ENCODE measurements at regions not wholly inside any gene's neighbourhood (a gene's known extent, or its start where the extent isn't known, plus 50 kb on each side); places are given as distances from the start of the nearest gene placed in this dataset.

- no peak overlapping the region for H3K9ac ChIP-seq (ENCODE audit: low read depth in 1 of 2, low read length in 2 of 2)
- H3K27ac ChIP-seq (ENCODE audit: low read depth in 2 of 2, low read length in 2 of 2) = no peak overlapping the region
- H3K27me3 ChIP-seq (ENCODE audit: control insufficient read depth in 2 of 2, insufficient read depth in 2 of 2, low read length in 2 of 2) = peaks cover 0 to 6% of the 10 kb centered on the region in 2 donors
- H3K4me3 ChIP-seq (ENCODE audit: low read length in 2 of 2) = no peak overlapping the region
- no peaks in the 10 kb centered on the region for H3K9me3 ChIP-seq (ENCODE audit: control insufficient read depth in 2 of 2, low read length in 2 of 2)
- no peaks in the 10 kb centered on the region for H3K4me1 ChIP-seq (ENCODE audit: control insufficient read depth in 2 of 2, insufficient read depth in 2 of 2, low read length in 2 of 2)
- H3K36me3 ChIP-seq (ENCODE audit: control insufficient read depth in 2 of 2, insufficient read depth in 2 of 2, low read length in 2 of 2) = no peaks in the 10 kb centered on the region
These were observed 303.6 kb downstream of the MATN1 start for GRCh38 chr1:30419831-30420230.

- Histone ChIP-seq H3K9ac (ENCODE audit: low read depth in 1 of 2, low read length in 2 of 2) (no peak overlapping the region), H3K9me3 (ENCODE audit: control insufficient read depth in 2 of 2, low read length in 2 of 2) (no peaks in the 10 kb centered on the region), H3K4me3 (ENCODE audit: low read length in 2 of 2) (no peak overlapping the region), H3K36me3 (ENCODE audit: control insufficient read depth in 2 of 2, insufficient read depth in 2 of 2, low read length in 2 of 2) (no peaks in the 10 kb centered on the region), H3K4me1 (ENCODE audit: control insufficient read depth in 2 of 2, insufficient read depth in 2 of 2, low read length in 2 of 2) (no peaks in the 10 kb centered on the region), H3K27me3 (ENCODE audit: control insufficient read depth in 2 of 2, insufficient read depth in 2 of 2, low read length in 2 of 2) (peaks cover 0 to 6% of the 10 kb centered on the region in 2 donors), H3K27ac (ENCODE audit: low read depth in 2 of 2, low read length in 2 of 2) (no peak overlapping the region)
These were observed 304.3 kb downstream of the MATN1 start for GRCh38 chr1:30418939-30419720.

GRCh38 chr1:30418061-30418938 lies 305.1 kb downstream of the MATN1 start:
- H3K27me3 ChIP-seq (ENCODE audit: control insufficient read depth in 2 of 2, insufficient read depth in 2 of 2, low read length in 2 of 2) = peaks cover 0 to 6% of the 10 kb centered on the region in 2 donors
- H3K9me3 ChIP-seq (ENCODE audit: control insufficient read depth in 2 of 2, low read length in 2 of 2) = no peaks in the 10 kb centered on the region
- no peaks in the 10 kb centered on the region for H3K36me3 ChIP-seq (ENCODE audit: control insufficient read depth in 2 of 2, insufficient read depth in 2 of 2, low read length in 2 of 2)
- H3K4me1 ChIP-seq (ENCODE audit: control insufficient read depth in 2 of 2, insufficient read depth in 2 of 2, low read length in 2 of 2) = no peaks in the 10 kb centered on the region
- H3K27ac ChIP-seq (ENCODE audit: low read depth in 2 of 2, low read length in 2 of 2) = no peak overlapping the region
- no peak overlapping the region for H3K4me3 ChIP-seq (ENCODE audit: low read length in 2 of 2)
- no peak overlapping the region for H3K9ac ChIP-seq (ENCODE audit: low read depth in 1 of 2, low read length in 2 of 2)

- H3K9ac ChIP-seq (ENCODE audit: low read depth in 1 of 2, low read length in 2 of 2) = no peak overlapping the region
- H3K4me1 ChIP-seq (ENCODE audit: control insufficient read depth in 2 of 2, insufficient read depth in 2 of 2, low read length in 2 of 2) = no peaks in the 10 kb centered on the region
- H3K27me3 ChIP-seq (ENCODE audit: control insufficient read depth in 2 of 2, insufficient read depth in 2 of 2, low read length in 2 of 2) = peaks cover 0 to 6% of the 10 kb centered on the region in 2 donors
- no peaks in the 10 kb centered on the region for H3K36me3 ChIP-seq (ENCODE audit: control insufficient read depth in 2 of 2, insufficient read depth in 2 of 2, low read length in 2 of 2)
- no peak overlapping the region for H3K27ac ChIP-seq (ENCODE audit: low read depth in 2 of 2, low read length in 2 of 2)
- no peak overlapping the region for H3K4me3 ChIP-seq (ENCODE audit: low read length in 2 of 2)
- no peaks in the 10 kb centered on the region for H3K9me3 ChIP-seq (ENCODE audit: control insufficient read depth in 2 of 2, low read length in 2 of 2)
These were observed 305.7 kb downstream of the MATN1 start for GRCh38 chr1:30417701-30418046.

GRCh38 chr1:30417001-30417700 lies 306.2 kb downstream of the MATN1 start:
- no peak overlapping the region for H3K9ac ChIP-seq (ENCODE audit: low read depth in 1 of 2, low read length in 2 of 2)
- peaks cover 0 to 6% of the 10 kb centered on the region in 2 donors for H3K27me3 ChIP-seq (ENCODE audit: control insufficient read depth in 2 of 2, insufficient read depth in 2 of 2, low read length in 2 of 2)
- no peak overlapping the region for H3K4me3 ChIP-seq (ENCODE audit: low read length in 2 of 2)
- H3K4me1 ChIP-seq (ENCODE audit: control insufficient read depth in 2 of 2, insufficient read depth in 2 of 2, low read length in 2 of 2) = no peaks in the 10 kb centered on the region
- no peaks in the 10 kb centered on the region for H3K9me3 ChIP-seq (ENCODE audit: control insufficient read depth in 2 of 2, low read length in 2 of 2)
- H3K36me3 ChIP-seq (ENCODE audit: control insufficient read depth in 2 of 2, insufficient read depth in 2 of 2, low read length in 2 of 2) = no peaks in the 10 kb centered on the region
- H3K27ac ChIP-seq (ENCODE audit: low read depth in 2 of 2, low read length in 2 of 2) = no peak overlapping the region

GRCh38 chr1:30416221-30416820 lies 307.1 kb downstream of the MATN1 start:
- H3K9ac ChIP-seq (ENCODE audit: low read depth in 1 of 2, low read length in 2 of 2) = no peak overlapping the region
- H3K4me3 ChIP-seq (ENCODE audit: low read length in 2 of 2) = no peak overlapping the region
- peaks cover 0 to 5% of the 10 kb centered on the region in 2 donors for H3K27me3 ChIP-seq (ENCODE audit: control insufficient read depth in 2 of 2, insufficient read depth in 2 of 2, low read length in 2 of 2)
- no peaks in the 10 kb centered on the region for H3K9me3 ChIP-seq (ENCODE audit: control insufficient read depth in 2 of 2, low read length in 2 of 2)
- H3K4me1 ChIP-seq (ENCODE audit: control insufficient read depth in 2 of 2, insufficient read depth in 2 of 2, low read length in 2 of 2) = no peaks in the 10 kb centered on the region
- no peaks in the 10 kb centered on the region for H3K36me3 ChIP-seq (ENCODE audit: control insufficient read depth in 2 of 2, insufficient read depth in 2 of 2, low read length in 2 of 2)
- H3K27ac ChIP-seq (ENCODE audit: low read depth in 2 of 2, low read length in 2 of 2) = no peak overlapping the region

GRCh38 chr1:30415171-30415940 lies 308.0 kb downstream of the MATN1 start:
- Histone ChIP-seq H3K27me3 (ENCODE audit: control insufficient read depth in 2 of 2, insufficient read depth in 2 of 2, low read length in 2 of 2) (peaks cover 0 to 2% of the 10 kb centered on the region in 2 donors), H3K4me3 (ENCODE audit: low read length in 2 of 2) (no peak overlapping the region), H3K27ac (ENCODE audit: low read depth in 2 of 2, low read length in 2 of 2) (no peak overlapping the region), H3K36me3 (ENCODE audit: control insufficient read depth in 2 of 2, insufficient read depth in 2 of 2, low read length in 2 of 2) (no peaks in the 10 kb centered on the region), H3K9ac (ENCODE audit: low read depth in 1 of 2, low read length in 2 of 2) (no peak overlapping the region), H3K4me1 (ENCODE audit: control insufficient read depth in 2 of 2, insufficient read depth in 2 of 2, low read length in 2 of 2) (no peaks in the 10 kb centered on the region), H3K9me3 (ENCODE audit: control insufficient read depth in 2 of 2, low read length in 2 of 2) (no peaks in the 10 kb centered on the region)

GRCh38 chr1:30414851-30415165 lies 308.6 kb downstream of the MATN1 start:
- Histone ChIP-seq H3K27me3 (ENCODE audit: control insufficient read depth in 2 of 2, insufficient read depth in 2 of 2, low read length in 2 of 2) (no peaks in the 10 kb centered on the region), H3K36me3 (ENCODE audit: control insufficient read depth in 2 of 2, insufficient read depth in 2 of 2, low read length in 2 of 2) (no peaks in the 10 kb centered on the region), H3K27ac (ENCODE audit: low read depth in 2 of 2, low read length in 2 of 2) (no peak overlapping the region), H3K9ac (ENCODE audit: low read depth in 1 of 2, low read length in 2 of 2) (no peak overlapping the region), H3K4me3 (ENCODE audit: low read length in 2 of 2) (no peak overlapping the region), H3K4me1 (ENCODE audit: control insufficient read depth in 2 of 2, insufficient read depth in 2 of 2, low read length in 2 of 2) (no peaks in the 10 kb centered on the region), H3K9me3 (ENCODE audit: control insufficient read depth in 2 of 2, low read length in 2 of 2) (no peaks in the 10 kb centered on the region)

- Histone ChIP-seq H3K4me1 (ENCODE audit: control insufficient read depth in 2 of 2, insufficient read depth in 2 of 2, low read length in 2 of 2) (no peaks in the 10 kb centered on the region), H3K27me3 (ENCODE audit: control insufficient read depth in 2 of 2, insufficient read depth in 2 of 2, low read length in 2 of 2) (no peaks in the 10 kb centered on the region), H3K36me3 (ENCODE audit: control insufficient read depth in 2 of 2, insufficient read depth in 2 of 2, low read length in 2 of 2) (no peaks in the 10 kb centered on the region), H3K27ac (ENCODE audit: low read depth in 2 of 2, low read length in 2 of 2) (no peak overlapping the region), H3K9me3 (ENCODE audit: control insufficient read depth in 2 of 2, low read length in 2 of 2) (no peaks in the 10 kb centered on the region), H3K9ac (ENCODE audit: low read depth in 1 of 2, low read length in 2 of 2) (no peak overlapping the region), H3K4me3 (ENCODE audit: low read length in 2 of 2) (no peak overlapping the region)
These were observed 309.1 kb downstream of the MATN1 start for GRCh38 chr1:30414086-30414850.

All from mucosa of rectum (tissue), 2 donors.